Upper lobe of left lung (tissue), 4 donors: ENCODE measurements at regions not wholly inside any gene's neighbourhood (a gene's known extent, or its start where the extent isn't known, plus 50 kb on each side); places are given as distances from the start of the nearest gene placed in this dataset.

Source experiments
- POLR2A ChIP-seq, 4 donors: fragments of 450-650 bp; IDR thresholded peaks; one replicate each; pipeline ENCODE4 v1.5.1; 2016 to 2017; ENCODE audit warnings: antibody characterized with exemption in 4 of 4, mild to moderate bottlenecking in 2 of 4
- TF ChIP-seq, protein P1 (sequence below), 6 experiments: fragments of 450-650 bp in 4 of 6; fragments of 200-600 bp in 2 of 6; sonication (generic) in 2 of 6; IDR thresholded peaks; one replicate each; pipeline ENCODE4 v1.5.1; 2016 to 2019; ENCODE audit warnings: antibody characterized with exemption in 6 of 6

DNA sequence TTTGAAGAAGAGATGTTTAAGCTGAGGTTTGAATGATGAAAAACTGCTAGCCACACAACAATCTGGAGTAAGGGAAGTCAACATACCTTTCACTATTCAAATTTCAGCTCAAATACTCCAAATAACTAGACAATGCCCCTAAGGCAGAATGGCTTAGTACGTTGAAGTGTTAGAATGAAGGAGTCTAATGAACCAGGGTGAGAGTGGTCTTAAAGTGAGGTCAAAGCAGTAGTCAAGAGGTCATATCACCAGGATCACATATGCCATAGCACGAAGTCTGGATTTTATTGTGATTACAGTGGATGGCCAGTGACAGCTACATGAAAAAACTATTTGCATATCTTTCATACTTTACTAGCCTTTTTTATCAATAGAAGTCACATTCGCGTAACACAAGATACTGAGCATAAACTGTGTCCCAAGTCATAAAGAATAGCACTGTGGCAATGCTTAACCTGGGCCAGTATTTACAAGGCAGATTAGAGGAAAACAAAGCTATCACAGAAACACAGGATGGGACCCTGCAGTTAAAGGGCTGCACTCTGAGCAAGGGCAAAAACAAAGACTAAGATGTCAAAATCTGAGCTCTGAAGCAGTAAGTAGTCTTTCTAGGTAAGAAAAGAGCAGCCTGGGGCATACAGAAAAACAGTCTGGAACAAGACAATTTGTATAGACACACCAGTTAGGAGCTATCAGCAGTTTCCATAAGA is 61.5 kb downstream of the HYCC1 start:
- TF ChIP-seq, protein P1, sequence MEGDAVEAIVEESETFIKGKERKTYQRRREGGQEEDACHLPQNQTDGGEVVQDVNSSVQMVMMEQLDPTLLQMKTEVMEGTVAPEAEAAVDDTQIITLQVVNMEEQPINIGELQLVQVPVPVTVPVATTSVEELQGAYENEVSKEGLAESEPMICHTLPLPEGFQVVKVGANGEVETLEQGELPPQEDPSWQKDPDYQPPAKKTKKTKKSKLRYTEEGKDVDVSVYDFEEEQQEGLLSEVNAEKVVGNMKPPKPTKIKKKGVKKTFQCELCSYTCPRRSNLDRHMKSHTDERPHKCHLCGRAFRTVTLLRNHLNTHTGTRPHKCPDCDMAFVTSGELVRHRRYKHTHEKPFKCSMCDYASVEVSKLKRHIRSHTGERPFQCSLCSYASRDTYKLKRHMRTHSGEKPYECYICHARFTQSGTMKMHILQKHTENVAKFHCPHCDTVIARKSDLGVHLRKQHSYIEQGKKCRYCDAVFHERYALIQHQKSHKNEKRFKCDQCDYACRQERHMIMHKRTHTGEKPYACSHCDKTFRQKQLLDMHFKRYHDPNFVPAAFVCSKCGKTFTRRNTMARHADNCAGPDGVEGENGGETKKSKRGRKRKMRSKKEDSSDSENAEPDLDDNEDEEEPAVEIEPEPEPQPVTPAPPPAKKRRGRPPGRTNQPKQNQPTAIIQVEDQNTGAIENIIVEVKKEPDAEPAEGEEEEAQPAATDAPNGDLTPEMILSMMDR (IDR thresholded peaks at IDR 0.05), result no peak
- TF ChIP-seq POLR2A (IDR thresholded peaks at IDR 0.05), result no peak
